T-cell (primary cell): ENCODE measurements at regions not wholly inside any gene's neighbourhood (a gene's known extent, or its start where the extent isn't known, plus 50 kb on each side); places are given as distances from the start of the nearest gene placed in this dataset.

Experiments
- ATAC-seq, 4 experiments: fragments of 200-7000 bp in 3 of 4; fragments of 150-1000 bp in 1 of 4; cut with Tn5 transposase; replicated peaks in 1 of 4; 1 replicate in 3 of 4; 2 replicates in 1 of 4; pipeline ENCODE4 v1.10.0; 2021; ENCODE audit warnings: moderate library complexity in 3 of 4, mild to moderate bottlenecking in 2 of 4, moderate number of reproducible peaks in 1 of 4
- CTCF ChIA-PET, 2 donors: fragments of 300-600 bp; sonication (Branson Sonifier 250); formaldehyde crosslinking; loops; one replicate each; lab custom pipeline; 2022; ENCODE audit warnings: antibody characterized with exemption in 2 of 2; lab: Charles Lee
- POLR2A ChIA-PET, 2 donors: fragments of 300-600 bp; sonication (Branson Sonifier 250); formaldehyde crosslinking; loops; one replicate each; lab custom pipeline; 2022; ENCODE audit warnings: antibody characterized with exemption in 2 of 2; lab: Charles Lee
- DNase-seq, 35 experiments: peaks; one replicate each; pipeline versions ENCODE4 v3.0.0 to v3.0.0-alpha.2; 2013 to 2023
- H3K27ac ChIP-seq: one replicate; pipeline ENCODE4 v1.5.1; 2013; ENCODE audit warnings: low read length
- H3K27me3 ChIP-seq, 2 experiments: replicated peaks in 1 of 2; 1 replicate in 1 of 2; 2 replicates in 1 of 2; pipeline versions ENCODE4 v1.6.1 to v1.7.0; 2013; ENCODE audit warnings: low read length in 1 of 2, mixed read lengths in 1 of 2; ENCODE audit not compliant: control insufficient read depth in 2 of 2, insufficient read depth in 2 of 2; ENCODE audit errors: extremely low read depth in 1 of 2
- H3K36me3 ChIP-seq, 2 donors: 1 replicate in 1 of 2; 2 replicates in 1 of 2; pipeline versions ENCODE4 v1.6.1 to v1.7.0; 2013; ENCODE audit warnings: low read length in 1 of 2; ENCODE audit not compliant: control insufficient read depth in 2 of 2, insufficient read depth in 1 of 2; ENCODE audit errors: extremely low read depth in 1 of 2
- H3K4me1 ChIP-seq, 2 experiments: 1 replicate in 1 of 2; 2 replicates in 1 of 2; pipeline versions ENCODE4 v1.6.1 to v1.7.0; 2013; ENCODE audit warnings: low read length in 2 of 2, mixed read lengths in 1 of 2; ENCODE audit not compliant: insufficient read depth in 2 of 2, control insufficient read depth in 1 of 2; ENCODE audit errors: extremely low read depth in 1 of 2
- H3K4me3 ChIP-seq, 2 donors: 1 replicate in 1 of 2; 2 replicates in 1 of 2; pipeline versions ENCODE4 v1.5.1 to v1.7.0; 2013; ENCODE audit warnings: mild to moderate bottlenecking in 2 of 2, low read length in 1 of 2, moderate library complexity in 1 of 2; ENCODE audit not compliant: control insufficient read depth in 1 of 2; ENCODE audit errors: extremely low read depth in 1 of 2
- H3K9me3 ChIP-seq: 2 replicates; pipeline ENCODE4 v1.7.0; 2013
- H3K27ac Mint-ChIP-seq, 2 donors: one replicate each; pipeline ENCODE4 v1.8.0; 2020 to 2021; ENCODE audit warnings: mild to moderate bottlenecking in 2 of 2, mixed read lengths in 2 of 2
- H3K27me3 Mint-ChIP-seq, 2 donors: one replicate each; pipeline ENCODE4 v1.8.0; 2021 to 2022; ENCODE audit warnings: mixed read lengths in 2 of 2
- H3K36me3 Mint-ChIP-seq: one replicate; pipeline ENCODE4 v1.8.0; 2021; ENCODE audit warnings: mixed read lengths
- H3K4me1 Mint-ChIP-seq, 3 donors: one replicate each; pipeline ENCODE4 v1.8.0; 2020 to 2022; ENCODE audit warnings: mixed read lengths in 3 of 3, mild to moderate bottlenecking in 1 of 3
- H3K4me3 Mint-ChIP-seq, 3 donors: one replicate each; pipeline ENCODE4 v1.8.0; 2020 to 2022; ENCODE audit warnings: mild to moderate bottlenecking in 3 of 3, mixed read lengths in 3 of 3, moderate library complexity in 3 of 3
- H3K9me3 Mint-ChIP-seq, 3 donors: one replicate each; pipeline ENCODE4 v1.8.0; 2020 to 2022; ENCODE audit warnings: mixed read lengths in 3 of 3
- WGBS: methylation state at CpG from one replicate; pipeline ENCODE4 v1.1.5; 2013; ENCODE audit warnings: missing lambda C conversion rate; ENCODE audit not compliant: insufficient coverage; 5-methylcytosine and 5-hydroxymethylcytosine counted together

- ATAC-seq (no peak), DNase-seq (no peak)
- no peaks in the 10 kb centered on the region for H3K9me3 ChIP-seq
- H3K4me3 ChIP-seq: no peak overlapping the region
- ChIA-PET POLR2A (no interaction called here), CTCF (interaction anchor here in 1 of 2 donors (0.5 kb wide), 1 partner anchor 460 kb away, joined by 4 read pairs; no protein-coding TSS in a partner anchor)
- no peaks in the 10 kb centered on the region for H3K36me3 Mint-ChIP-seq
- H3K4me3 Mint-ChIP-seq: no peak overlapping the region
- no peaks in the 10 kb centered on the region for H3K9me3 Mint-ChIP-seq
- H3K4me1 Mint-ChIP-seq: no peaks in the 10 kb centered on the region
- H3K27me3 ChIP-seq: no peaks in the 10 kb centered on the region
- no CpG with 5 or more reads among the region's 2 CpGs for WGBS
- H3K27me3 Mint-ChIP-seq: peaks cover 0 to 3% of the 10 kb centered on the region in 2 donors
- no peak overlapping the region for H3K27ac ChIP-seq
- no peak overlapping the region for H3K27ac Mint-ChIP-seq
- H3K36me3 ChIP-seq: no peaks in the 10 kb centered on the region
- H3K4me1 ChIP-seq: no peaks in the 10 kb centered on the region
Observed at GRCh38 chr6:4543596-4543995, 232.6 kb upstream of the CDYL start.

GRCh38 chr6:4533576-4533975, 242.6 kb upstream of the CDYL start:
- Mint-ChIP-seq H3K27ac (no peak overlapping the region), H3K27me3 (peaks cover 21 to 29% of the 10 kb centered on the region in 2 donors), H3K9me3 (peaks cover 13 to 31% (median 26%) of the 10 kb centered on the region in 3 donors), H3K4me3 (no peak overlapping the region), H3K36me3 (no peaks in the 10 kb centered on the region), H3K4me1 (no peaks in the 10 kb centered on the region)
- DNase-seq: no peak
- Histone ChIP-seq H3K36me3 (no peaks in the 10 kb centered on the region), H3K9me3 (peaks cover 2% of the 10 kb centered on the region), H3K4me3 (no peak overlapping the region), H3K27me3 (no peaks in the 10 kb centered on the region), H3K27ac (no peak overlapping the region), H3K4me1 (no peaks in the 10 kb centered on the region)
- ATAC-seq: no peak
- POLR2A ChIA-PET: no interaction called here
- WGBS: no CpG with 5 or more reads among the region's 1 CpG
- CTCF ChIA-PET: no interaction called here

GRCh38 chr6:4531406-4531805, 244.8 kb upstream of the CDYL start:
- WGBS: 20% methylated on average over 1 of the region's 1 CpG
- Histone ChIP-seq H3K4me3 (no peak overlapping the region), H3K9me3 (peaks cover 2% of the 10 kb centered on the region), H3K27me3 (no peaks in the 10 kb centered on the region), H3K27ac (no peak overlapping the region), H3K36me3 (no peaks in the 10 kb centered on the region), H3K4me1 (no peaks in the 10 kb centered on the region)
- Mint-ChIP-seq H3K36me3 (no peaks in the 10 kb centered on the region), H3K9me3 (peaks cover 25 to 37% (median 30%) of the 10 kb centered on the region in 3 donors), H3K27ac (no peak overlapping the region), H3K4me1 (no peaks in the 10 kb centered on the region), H3K4me3 (no peak overlapping the region), H3K27me3 (peaks cover 27 to 29% of the 10 kb centered on the region in 2 donors)
- ATAC-seq (no peak), DNase-seq (no peak)
- CTCF ChIA-PET: no interaction called here
- POLR2A ChIA-PET: no interaction called here

GRCh38 chr6:4522453-4522852, 253.8 kb upstream of the CDYL start:
- H3K27me3 ChIP-seq: peaks cover 0 to 8% of the 10 kb centered on the region in 2 experiments
- no peaks in the 10 kb centered on the region for H3K36me3 Mint-ChIP-seq
- no peak overlapping the region for H3K27ac Mint-ChIP-seq
- no peaks in the 10 kb centered on the region for H3K4me1 Mint-ChIP-seq
- no peak overlapping the region for H3K4me3 ChIP-seq
- no peaks in the 10 kb centered on the region for H3K4me1 ChIP-seq
- no peak for DNase-seq
- ChIA-PET POLR2A (no interaction called here), CTCF (no interaction called here)
- peaks cover 0 to 9% (median 5%) of the 10 kb centered on the region in 3 donors for H3K9me3 Mint-ChIP-seq
- no peak overlapping the region for H3K27ac ChIP-seq
- ATAC-seq: no peak
- no peaks in the 10 kb centered on the region for H3K36me3 ChIP-seq
- no peak overlapping the region for H3K4me3 Mint-ChIP-seq
- 24% methylated on average over 4 of the region's 7 CpGs for WGBS
- H3K9me3 ChIP-seq: no peaks in the 10 kb centered on the region
- H3K27me3 Mint-ChIP-seq: peaks cover 35 to 42% of the 10 kb centered on the region in 2 donors

GRCh38 chr6:4521070-4521469, 255.1 kb upstream of the CDYL start:
- Mint-ChIP-seq H3K9me3 (peaks cover 0 to 3% (median 0%) of the 10 kb centered on the region in 3 donors), H3K4me1 (no peaks in the 10 kb centered on the region), H3K27ac (no peak overlapping the region), H3K4me3 (no peak overlapping the region), H3K36me3 (no peaks in the 10 kb centered on the region), H3K27me3 (peaks cover 30 to 34% of the 10 kb centered on the region in 2 donors)
- WGBS: 68% methylated on average over 6 of the region's 6 CpGs
- H3K9me3 ChIP-seq: no peaks in the 10 kb centered on the region
- H3K4me1 ChIP-seq: no peaks in the 10 kb centered on the region
- DNase-seq: no peak
- H3K4me3 ChIP-seq: no peak overlapping the region
- no peak for ATAC-seq
- ChIA-PET POLR2A (no interaction called here), CTCF (no interaction called here)
- no peaks in the 10 kb centered on the region for H3K36me3 ChIP-seq
- H3K27ac ChIP-seq: no peak overlapping the region
- peaks cover 0 to 10% of the 10 kb centered on the region in 2 experiments for H3K27me3 ChIP-seq

GRCh38 chr6:4518506-4518905, 257.7 kb upstream of the CDYL start:
- POLR2A ChIA-PET: no interaction called here
- DNase-seq (no peak), ATAC-seq (no peak)
- Histone ChIP-seq H3K4me3 (no peak overlapping the region), H3K4me1 (no peaks in the 10 kb centered on the region), H3K27ac (no peak overlapping the region), H3K27me3 (peaks cover 0 to 6% of the 10 kb centered on the region in 2 experiments), H3K36me3 (no peaks in the 10 kb centered on the region), H3K9me3 (no peaks in the 10 kb centered on the region)
- H3K27me3 Mint-ChIP-seq: peaks cover 21 to 29% of the 10 kb centered on the region in 2 donors
- WGBS: no CpG with 5 or more reads among the region's 2 CpGs
- CTCF ChIA-PET: no interaction called here
- H3K36me3 Mint-ChIP-seq: no peaks in the 10 kb centered on the region
- no peak overlapping the region for H3K27ac Mint-ChIP-seq
- H3K4me1 Mint-ChIP-seq: no peaks in the 10 kb centered on the region
- no peak overlapping the region for H3K4me3 Mint-ChIP-seq
- H3K9me3 Mint-ChIP-seq: peaks cover 0 to 3% (median 0%) of the 10 kb centered on the region in 3 donors

GRCh38 chr6:4516206-4516605, 260.0 kb upstream of the CDYL start:
- Histone ChIP-seq H3K9me3 (no peaks in the 10 kb centered on the region), H3K4me1 (no peaks in the 10 kb centered on the region), H3K27ac (no peak overlapping the region), H3K36me3 (no peaks in the 10 kb centered on the region), H3K4me3 (no peak overlapping the region), H3K27me3 (peaks cover 0 to 6% of the 10 kb centered on the region in 2 experiments)
- no peak for ATAC-seq
- ChIA-PET POLR2A (no interaction called here), CTCF (no interaction called here)
- Mint-ChIP-seq H3K27me3 (peaks cover 9 to 18% of the 10 kb centered on the region in 2 donors), H3K27ac (no peak overlapping the region), H3K4me1 (no peaks in the 10 kb centered on the region), H3K9me3 (peaks cover 0 to 3% (median 0%) of the 10 kb centered on the region in 3 donors), H3K36me3 (no peaks in the 10 kb centered on the region), H3K4me3 (no peak overlapping the region)
- no peak for DNase-seq
- 91% methylated on average over 5 of the region's 5 CpGs for WGBS
